Fibroblast of lung (primary cell): ENCODE measurements at regions not wholly inside any gene's neighbourhood (a gene's known extent, or its start where the extent isn't known, plus 50 kb on each side); places are given as distances from the start of the nearest gene placed in this dataset.
"Not testable (repeated sequence)": the region's sequence is repeated elsewhere in the genome, so short reads cannot be mapped to it uniquely, and the experiment has no call there.

ENCODE experiments used
- DNase-seq, 2 donors: peaks; one replicate each; pipeline versions ENCODE4 v3.0.0 to v3.0.0-alpha.2; 2010; ENCODE audit warnings: low read depth in 2 of 2
- H2AFZ ChIP-seq: 2 replicates; pipeline ENCODE4 v1.5.1; 2012; ENCODE audit warnings: low read length, control low read depth, inconsistent platforms
- H3K27ac ChIP-seq: 2 replicates; pipeline ENCODE4 v1.5.1; 2011; ENCODE audit warnings: low read length, control low read depth; ENCODE audit not compliant: insufficient read depth
- H3K27me3 ChIP-seq: 2 replicates; pipeline ENCODE4 v1.5.1; 2011; ENCODE audit warnings: mild to moderate bottlenecking, low read length; ENCODE audit not compliant: control insufficient read depth, insufficient read depth
- H3K36me3 ChIP-seq: 2 replicates; pipeline ENCODE4 v1.5.1; 2011; ENCODE audit warnings: low read length; ENCODE audit not compliant: control insufficient read depth, insufficient read depth
- H3K4me1 ChIP-seq: 2 replicates; pipeline ENCODE4 v1.5.1; 2011; ENCODE audit warnings: low read length; ENCODE audit not compliant: control insufficient read depth, insufficient read depth; ENCODE audit errors: extremely low read depth
- H3K4me2 ChIP-seq: 2 replicates; pipeline ENCODE4 v1.5.1; 2011; ENCODE audit warnings: low read length, control low read depth; ENCODE audit not compliant: insufficient read depth; ENCODE audit errors: extremely low read depth
- H3K4me3 ChIP-seq, 4 experiments: fragments of 200-600 bp in 1 of 4; sonication (generic) in 1 of 4; replicated peaks in 1 of 4; 2 replicates each; pipeline ENCODE4 v1.5.1; 2011 to 2016; ENCODE audit warnings: low read length in 4 of 4, low read depth in 3 of 4, mild to moderate bottlenecking in 3 of 4, control low read depth in 2 of 4, inconsistent platforms in 1 of 4, mixed read lengths in 1 of 4; ENCODE audit not compliant: insufficient read depth in 1 of 4; ENCODE audit errors: control extremely low read depth in 1 of 4
- H3K79me2 ChIP-seq: 2 replicates; pipeline ENCODE4 v1.5.1; 2012; ENCODE audit warnings: mild to moderate bottlenecking, low read length, inconsistent platforms; ENCODE audit not compliant: control insufficient read depth, insufficient read depth
- H3K9ac ChIP-seq: 2 replicates; pipeline ENCODE4 v1.5.1; 2011; ENCODE audit warnings: mild to moderate bottlenecking, low read length, control low read depth; ENCODE audit not compliant: insufficient read depth
- H3K9me3 ChIP-seq: 2 replicates; pipeline ENCODE4 v1.5.1; 2012; ENCODE audit warnings: low read depth, low read length; ENCODE audit not compliant: control insufficient read depth, insufficient read depth
- H4K20me1 ChIP-seq: 2 replicates; pipeline ENCODE4 v1.5.1; 2011; ENCODE audit warnings: low read length; ENCODE audit not compliant: control insufficient read depth, insufficient read depth; ENCODE audit errors: extremely low read depth
- CTCF ChIP-seq, 2 donors: IDR thresholded peaks in 1 of 2; conservative IDR thresholded peaks in 1 of 2; 1 replicate in 1 of 2; 2 replicates in 1 of 2; pipeline ENCODE4 v1.5.1; 2011 to 2012; ENCODE audit warnings: low read length in 2 of 2, control low read depth in 1 of 2, inconsistent platforms in 1 of 2, low read depth in 1 of 2, mild to moderate bottlenecking in 1 of 2
- EZH2 ChIP-seq: IDR thresholded peaks from 2 replicates; pipeline ENCODE4 v1.5.1; 2012; ENCODE audit warnings: low read length, control low read depth, mild to moderate bottlenecking; ENCODE audit errors: missing control alignments

GRCh38 chr7:54426406-54426805 lies 115.8 kb upstream of the VSTM2A start:
- Histone ChIP-seq H3K9me3 (no peaks in the 10 kb centered on the region), H3K27ac (no peak overlapping the region)
- TF ChIP-seq EZH2, result no peak
- no peak for TF ChIP-seq CTCF (conservative IDR thresholded peaks at IDR 0.05 in 1 of 2, IDR thresholded peaks at IDR 0.05 in 1 of 2; ENCODE audit: low read depth in 1 of 2, low read length in 2 of 2)

GRCh38 chr7:54429111-54429510 lies 113.1 kb upstream of the VSTM2A start:
- no peaks in the 10 kb centered on the region for H3K27me3 ChIP-seq
- no peaks in the 10 kb centered on the region for H3K4me1 ChIP-seq
- TF ChIP-seq EZH2, result no peak
- TF ChIP-seq CTCF (conservative IDR thresholded peaks at IDR 0.05 in 1 of 2, IDR thresholded peaks at IDR 0.05 in 1 of 2; ENCODE audit: low read depth in 1 of 2, low read length in 2 of 2), result no peak
- H3K9ac ChIP-seq, result no peak overlapping the region
- no peak overlapping the region for H2AFZ ChIP-seq
- H3K27ac ChIP-seq, result no peak overlapping the region
- H4K20me1 ChIP-seq, result no peaks in the 10 kb centered on the region
- H3K9me3 ChIP-seq, result no peaks in the 10 kb centered on the region
- no peak for DNase-seq
- H3K4me2 ChIP-seq, result no peak overlapping the region
- H3K36me3 ChIP-seq, result no peaks in the 10 kb centered on the region
- no peak overlapping the region for H3K4me3 ChIP-seq
- H3K79me2 ChIP-seq, result no peaks in the 10 kb centered on the region

More at GRCh38 chr7:54426406-54426805, 115.8 kb upstream of the VSTM2A start:
- no peaks in the 10 kb centered on the region for H3K27me3 ChIP-seq
- no peak for DNase-seq
- H3K36me3 ChIP-seq, result no peaks in the 10 kb centered on the region
- no peak overlapping the region for H3K4me2 ChIP-seq
- H3K4me3 ChIP-seq, result no peak overlapping the region
- no peaks in the 10 kb centered on the region for H4K20me1 ChIP-seq
- H3K79me2 ChIP-seq, result no peaks in the 10 kb centered on the region
- no peak overlapping the region for H3K9ac ChIP-seq
- H3K4me1 ChIP-seq, result no peaks in the 10 kb centered on the region
- no peak overlapping the region for H2AFZ ChIP-seq

- Histone ChIP-seq H2AFZ (no peak overlapping the region), H3K79me2 (no peaks in the 10 kb centered on the region), H3K27me3 (no peaks in the 10 kb centered on the region), H3K4me3 (no peak overlapping the region), H3K27ac (no peak overlapping the region), H3K4me2 (no peak overlapping the region), H4K20me1 (no peaks in the 10 kb centered on the region), H3K9me3 (no peaks in the 10 kb centered on the region), H3K4me1 (no peaks in the 10 kb centered on the region), H3K36me3 (no peaks in the 10 kb centered on the region), H3K9ac (no peak overlapping the region)
- no peak for DNase-seq
- TF ChIP-seq CTCF (conservative IDR thresholded peaks at IDR 0.05 in 1 of 2, IDR thresholded peaks at IDR 0.05 in 1 of 2; ENCODE audit: low read depth in 1 of 2, low read length in 2 of 2), result no peak
- TF ChIP-seq EZH2, result no peak
Measured at GRCh38 chr7:54439391-54439790, 102.8 kb upstream of the VSTM2A start.

- not testable (repeated sequence) for H3K4me3 ChIP-seq, H3K4me1 ChIP-seq, DNase-seq
Measured at GRCh38 chr7:54444046-54444686, 98.0 kb upstream of the VSTM2A start.

GRCh38 chr7:54453168-54453567 lies 89.0 kb upstream of the VSTM2A start:
- H3K4me2 ChIP-seq, H3K27me3 ChIP-seq, H3K79me2 ChIP-seq, DNase-seq, H3K9ac ChIP-seq, H3K4me1 ChIP-seq, H3K36me3 ChIP-seq, H3K4me3 ChIP-seq, H3K9me3 ChIP-seq, H3K27ac ChIP-seq, H2AFZ ChIP-seq, H4K20me1 ChIP-seq: not testable (repeated sequence)

More at GRCh38 chr7:54444046-54444686, 98.0 kb upstream of the VSTM2A start:
- H4K20me1 ChIP-seq, H3K4me2 ChIP-seq, H2AFZ ChIP-seq, H3K9me3 ChIP-seq, H3K36me3 ChIP-seq, H3K9ac ChIP-seq, H3K27me3 ChIP-seq, H3K27ac ChIP-seq, H3K79me2 ChIP-seq: not testable (repeated sequence)
